ENCODE measurements at regions not wholly inside any gene's neighbourhood (a gene's known extent, or its start where the extent isn't known, plus 50 kb on each side); places are given as distances from the start of the nearest gene placed in this dataset.
"Not testable (repeated sequence)": the region's sequence is repeated elsewhere in the genome, so short reads cannot be mapped to it uniquely, and the experiment has no call there.

GRCh38 chr17:20676656-20677055, 97.1 kb downstream of the CDRT15L2 start:
- not testable (repeated sequence) for TF ChIP-seq POLR2A, CTCF (IDR thresholded peaks at IDR 0.05)
